ENCODE measurements at regions not wholly inside any gene's neighbourhood (a gene's known extent, or its start where the extent isn't known, plus 50 kb on each side); places are given as distances from the start of the nearest gene placed in this dataset.

- intact Hi-C loops (cut with micrococcal nuclease; ENCODE audit: unreplicated experiment): no loop called here
- POLR2A ChIA-PET (ENCODE audit: low non-redundant PET): no interaction called here
- Histone ChIP-seq H3K27me3 (replicated peaks; ENCODE audit: insufficient read depth, low read depth, low read length, poor library complexity) (no peaks in the 10 kb centered on the region), H3K4me1 (ENCODE audit: insufficient read depth, low read length, poor library complexity, severe bottlenecking) (no peaks in the 10 kb centered on the region), H3K36me3 (ENCODE audit: insufficient read depth, low read length, poor library complexity, severe bottlenecking) (no peaks in the 10 kb centered on the region), H3K9me3 (ENCODE audit: low read depth, low read length, poor library complexity, severe bottlenecking) (no peaks in the 10 kb centered on the region), H3K27ac (ENCODE audit: low read depth, low read length, poor library complexity, severe bottlenecking) (no peak overlapping the region), H3K4me3 (ENCODE audit: low read depth, low read length, poor library complexity, severe bottlenecking) (no peak overlapping the region)
- BruUV-seq (replicated peaks): no TSS peak
- TF ChIP-seq CTCF (conservative IDR thresholded peaks at IDR 0.05; ENCODE audit: low read depth, low read length): no peak
- TF ChIP-seq EZH2 (IDR thresholded peaks at IDR 0.05; ENCODE audit: borderline replicate concordance, low read depth, low read length, poor library complexity, severe bottlenecking): no peak
- no peak for DNase-seq (ENCODE audit: low spot score)
- CTCF ChIA-PET: no interaction called here
These were observed 118.6 kb downstream of the DLEU7 start for GRCh38 chr13:50724913-50725312.

- no TSS peak for BruUV-seq (replicated peaks)
- no peak overlapping the region for H3K27ac ChIP-seq (ENCODE audit: low read depth, low read length, poor library complexity, severe bottlenecking)
- H3K27me3 ChIP-seq (replicated peaks; ENCODE audit: insufficient read depth, low read depth, low read length, poor library complexity): no peaks in the 10 kb centered on the region
- ChIA-PET CTCF (no interaction called here), POLR2A (ENCODE audit: low non-redundant PET) (no interaction called here)
- no peak for DNase-seq (ENCODE audit: low spot score)
- TF ChIP-seq CTCF (conservative IDR thresholded peaks at IDR 0.05; ENCODE audit: low read depth, low read length) (no peak), EZH2 (IDR thresholded peaks at IDR 0.05; ENCODE audit: borderline replicate concordance, low read depth, low read length, poor library complexity, severe bottlenecking) (no peak)
- intact Hi-C loops (cut with micrococcal nuclease; ENCODE audit: unreplicated experiment): no loop called here
- H3K4me1 ChIP-seq (ENCODE audit: insufficient read depth, low read length, poor library complexity, severe bottlenecking): no peaks in the 10 kb centered on the region
- no peaks in the 10 kb centered on the region for H3K36me3 ChIP-seq (ENCODE audit: insufficient read depth, low read length, poor library complexity, severe bottlenecking)
- no peaks in the 10 kb centered on the region for H3K9me3 ChIP-seq (ENCODE audit: low read depth, low read length, poor library complexity, severe bottlenecking)
- H3K4me3 ChIP-seq (ENCODE audit: low read depth, low read length, poor library complexity, severe bottlenecking): no peak overlapping the region
These were observed 117.3 kb downstream of the DLEU7 start for GRCh38 chr13:50726164-50726563.

GRCh38 chr13:50729177-50729576 lies 114.3 kb downstream of the DLEU7 start:
- Histone ChIP-seq H3K9me3 (ENCODE audit: low read depth, low read length, poor library complexity, severe bottlenecking) (no peaks in the 10 kb centered on the region), H3K36me3 (ENCODE audit: insufficient read depth, low read length, poor library complexity, severe bottlenecking) (no peaks in the 10 kb centered on the region), H3K27me3 (replicated peaks; ENCODE audit: insufficient read depth, low read depth, low read length, poor library complexity) (no peaks in the 10 kb centered on the region), H3K4me3 (ENCODE audit: low read depth, low read length, poor library complexity, severe bottlenecking) (no peak overlapping the region), H3K27ac (ENCODE audit: low read depth, low read length, poor library complexity, severe bottlenecking) (no peak overlapping the region), H3K4me1 (ENCODE audit: insufficient read depth, low read length, poor library complexity, severe bottlenecking) (no peaks in the 10 kb centered on the region)
- intact Hi-C loops (cut with micrococcal nuclease; ENCODE audit: unreplicated experiment): no loop called here
- TF ChIP-seq CTCF (conservative IDR thresholded peaks at IDR 0.05; ENCODE audit: low read depth, low read length): no peak
- TF ChIP-seq EZH2 (IDR thresholded peaks at IDR 0.05; ENCODE audit: borderline replicate concordance, low read depth, low read length, poor library complexity, severe bottlenecking): no peak
- ChIA-PET CTCF (no interaction called here), POLR2A (ENCODE audit: low non-redundant PET) (no interaction called here)
- DNase-seq (ENCODE audit: low spot score): no peak
- BruUV-seq (replicated peaks): no TSS peak
